Panc1 (cell line): ENCODE measurements at regions not wholly inside any gene's neighbourhood (a gene's known extent, or its start where the extent isn't known, plus 50 kb on each side); places are given as distances from the start of the nearest gene placed in this dataset.

Experiments
- ATAC-seq: fragments of 200-7000 bp; cut with Tn5 transposase; 2 replicates; pipeline ENCODE4 v1.9.1; 2020; ENCODE audit warnings: mild to moderate bottlenecking, moderate library complexity
- BruUV-seq: library from RNA; stranded (reverse); fragments of 400-500 nt; replicated peaks from 2 replicates; lab custom pipeline; 2021; lab: Mats Ljungman, UMichigan
- CTCF ChIA-PET: fragments of 300-600 bp; sonication (Branson Sonifier 250); formaldehyde crosslinking; loops from one replicate; lab custom pipeline; 2022; ENCODE audit warnings: antibody characterized with exemption; lab: Charles Lee
- POLR2A ChIA-PET: fragments of 300-600 bp; sonication (Branson Sonifier 250); formaldehyde crosslinking; loops from one replicate; lab custom pipeline; 2022; ENCODE audit warnings: antibody characterized with exemption; lab: Charles Lee
- DNase-seq: peaks from one replicate; pipeline ENCODE4 v3.0.0-alpha.2; 2010; ENCODE audit warnings: low read depth, low spot score
- H3K27ac ChIP-seq: 2 replicates; pipeline ENCODE4 v1.5.1; 2011; ENCODE audit warnings: mild to moderate bottlenecking, low read length, inconsistent platforms
- H3K27me3 ChIP-seq: fragments of 200-500 bp; sonication (Bioruptor generic); 2 replicates; pipeline ENCODE4 v1.6.0; 2014; ENCODE audit warnings: low read length, inconsistent platforms; ENCODE audit not compliant: control insufficient read depth, insufficient read depth
- H3K36me3 ChIP-seq: fragments of 200-500 bp; sonication (Bioruptor generic); 2 replicates; pipeline ENCODE4 v1.5.1; 2014; ENCODE audit warnings: inconsistent platforms, mild to moderate bottlenecking, low read length, moderate library complexity; ENCODE audit not compliant: control insufficient read depth, insufficient read depth
- H3K4me1 ChIP-seq: 2 replicates; pipeline ENCODE4 v1.5.1; 2011; ENCODE audit warnings: inconsistent platforms, mild to moderate bottlenecking, low read length, moderate library complexity; ENCODE audit not compliant: control insufficient read depth, insufficient read depth
- H3K4me3 ChIP-seq, 2 experiments: 2 replicates each; pipeline ENCODE4 v1.5.1; 2011 to 2012; ENCODE audit warnings: low read depth in 2 of 2, low read length in 2 of 2, mild to moderate bottlenecking in 2 of 2, inconsistent platforms in 1 of 2, moderate library complexity in 1 of 2
- H3K9me3 ChIP-seq: fragments of 200-500 bp; sonication (Bioruptor generic); 2 replicates; pipeline ENCODE4 v1.5.1; 2014; ENCODE audit warnings: low read depth, mild to moderate bottlenecking, inconsistent platforms, low read length, moderate library complexity; ENCODE audit not compliant: control insufficient read depth, insufficient read depth
- CTCF ChIP-seq: fragments of 450-650 bp; IDR thresholded peaks from 2 replicates; pipeline ENCODE4 v1.5.1; 2017; ENCODE audit warnings: mild to moderate bottlenecking
- POLR2AphosphoS5 ChIP-seq: IDR thresholded peaks from 2 replicates; pipeline ENCODE4 v1.6.1; 2012; ENCODE audit warnings: mild to moderate bottlenecking, low read depth, low read length, moderate library complexity
- REST ChIP-seq, 2 experiments: IDR thresholded peaks; 2 replicates each; pipeline ENCODE4 v1.6.1; 2011 to 2012; ENCODE audit warnings: low read depth in 2 of 2, control low read depth in 1 of 2, low read length in 1 of 2, mild to moderate bottlenecking in 1 of 2, moderate library complexity in 1 of 2; ENCODE audit not compliant: insufficient read depth in 1 of 2
- SIN3A ChIP-seq: IDR thresholded peaks from 2 replicates; pipeline ENCODE4 v1.6.1; 2012; ENCODE audit warnings: low read depth, mild to moderate bottlenecking, low read length, moderate library complexity, borderline replicate concordance; ENCODE audit not compliant: insufficient read depth
- TCF7L2 ChIP-seq: IDR thresholded peaks from 2 replicates; pipeline ENCODE4 v1.6.1; 2011; ENCODE audit warnings: mild to moderate bottlenecking, low read depth, low read length, inconsistent platforms
- in situ Hi-C: cut with HindIII; loops from 2 replicates; pipeline ENCODE4 v1.10.0; 2016; ENCODE audit warnings: low sequenced_read_pairs, low pct_unique_long_range_greater_than_20kb
- intact Hi-C: fragments of 100-400 bp; cut with micrococcal nuclease; formaldehyde crosslinking; loops from one replicate; pipeline ENCODE4 v1.10.0; 2022; ENCODE audit not compliant: unreplicated experiment

GRCh38 chr2:129378186-129378585 lies 601.3 kb upstream of the RAB6C start:
- BruUV-seq, result no TSS peak
- no peak overlapping the region for H3K4me3 ChIP-seq
- in situ Hi-C loops (no loop called here), intact Hi-C loops (no loop called here)
- H3K27me3 ChIP-seq, result no peaks in the 10 kb centered on the region
- ChIA-PET POLR2A (no interaction called here), CTCF (no interaction called here)
- H3K4me1 ChIP-seq, result no peaks in the 10 kb centered on the region
- no peak for TF ChIP-seq SIN3A
- no peak for TF ChIP-seq REST (IDR thresholded peaks at IDR 0.05; ENCODE audit: insufficient read depth in 1 of 2, low read depth in 2 of 2, low read length in 1 of 2)
- TF ChIP-seq TCF7L2, result no peak
- no peak for TF ChIP-seq CTCF
- no peak for TF ChIP-seq POLR2AphosphoS5
- H3K27ac ChIP-seq, result no peak overlapping the region
- H3K9me3 ChIP-seq, result peaks cover 5% of the 10 kb centered on the region; the same call in 1 of the 2 replicates
- H3K36me3 ChIP-seq, result no peaks in the 10 kb centered on the region
- ATAC-seq, result no peak
- no peak for DNase-seq

- Histone ChIP-seq H3K27ac (no peak overlapping the region), H3K4me3 (no peak overlapping the region), H3K36me3 (no peaks in the 10 kb centered on the region), H3K4me1 (no peaks in the 10 kb centered on the region), H3K27me3 (no peaks in the 10 kb centered on the region), H3K9me3 (peaks cover 5% of the 10 kb centered on the region; the same call in 1 of the 2 replicates)
- in situ Hi-C loops (no loop called here), intact Hi-C loops (no loop called here)
- BruUV-seq, result no TSS peak
- CTCF ChIA-PET, result no interaction called here
- DNase-seq (no peak), ATAC-seq (no peak)
- TF ChIP-seq SIN3A (no peak), TCF7L2 (no peak), POLR2AphosphoS5 (no peak), REST (IDR thresholded peaks at IDR 0.05; ENCODE audit: insufficient read depth in 1 of 2, low read depth in 2 of 2, low read length in 1 of 2) (no peak), CTCF (no peak)
- POLR2A ChIA-PET, result no interaction called here
These were observed 600.1 kb upstream of the RAB6C start for GRCh38 chr2:129379411-129379810.
